NOMO-1 treated with DMSO at 0.1 percent for 48 hours (cell line): ENCODE measurements at regions not wholly inside any gene's neighbourhood (a gene's known extent, or its start where the extent isn't known, plus 50 kb on each side); places are given as distances from the start of the nearest gene placed in this dataset.
A peak's percentile ranks its signal among the peaks of the same experiment; 100 is the strongest.
"Not testable (repeated sequence)": the region's sequence is repeated elsewhere in the genome, so short reads cannot be mapped to it uniquely, and the experiment has no call there.

ENCODE experiments used
- DNase-seq: peaks from one replicate; lab custom pipeline; 2025; ENCODE audit not compliant: unreplicated experiment; lab: John Stamatoyannopoulos, UW

DNA sequence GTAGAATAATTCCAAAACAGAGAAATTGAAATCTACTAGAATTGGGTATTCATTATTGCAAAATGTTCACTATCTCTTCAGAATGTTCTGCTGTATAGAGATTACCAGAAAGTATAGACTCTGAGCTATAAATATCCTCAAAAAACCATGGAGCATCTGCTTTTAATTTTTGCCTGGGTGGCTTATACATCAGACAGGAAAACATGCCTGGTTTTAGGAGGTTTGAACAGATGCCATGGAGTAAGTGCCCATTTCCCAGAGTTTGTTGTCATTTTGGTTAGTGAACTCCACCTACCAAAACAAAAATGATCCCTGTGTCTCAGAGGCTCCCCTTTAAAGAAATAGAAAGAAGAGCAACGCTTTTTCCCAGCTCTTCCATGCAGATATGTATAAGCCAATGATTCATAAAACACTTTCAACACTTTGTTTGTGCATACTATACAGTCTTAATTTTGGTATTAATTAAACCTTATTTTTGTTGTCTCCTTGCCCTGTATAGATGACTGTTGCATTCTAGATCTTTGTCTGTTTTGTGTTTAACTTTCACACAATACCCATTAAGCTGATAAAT, 68.7 kb downstream of the MEPE start:
- no peak for DNase-seq

DNA sequence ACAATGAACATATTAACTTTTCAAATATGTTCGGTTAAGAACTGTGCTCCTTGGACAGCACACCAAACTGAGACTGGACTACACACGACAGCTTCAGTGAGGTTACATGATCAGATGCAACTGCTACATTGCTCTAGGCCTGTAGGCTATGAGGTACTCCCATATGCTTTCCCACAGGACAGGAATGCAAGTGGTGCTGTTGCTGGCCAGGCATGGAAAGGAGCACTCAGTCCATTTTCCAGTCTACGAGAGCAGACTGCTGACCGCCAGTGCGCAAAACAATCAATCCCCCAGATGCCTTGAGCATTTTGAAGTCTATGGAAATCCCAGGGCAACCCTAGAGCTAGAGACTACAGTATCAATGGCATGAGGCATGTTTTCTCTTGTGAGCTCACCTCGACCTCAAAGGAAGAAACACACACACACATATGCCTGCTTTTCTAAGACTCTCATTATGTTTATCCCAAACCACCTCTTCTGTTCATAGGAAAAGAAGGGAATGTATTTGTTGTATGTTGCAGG, 70.8 kb upstream of the SPP1 start:
- DNase-seq: no peak

DNA sequence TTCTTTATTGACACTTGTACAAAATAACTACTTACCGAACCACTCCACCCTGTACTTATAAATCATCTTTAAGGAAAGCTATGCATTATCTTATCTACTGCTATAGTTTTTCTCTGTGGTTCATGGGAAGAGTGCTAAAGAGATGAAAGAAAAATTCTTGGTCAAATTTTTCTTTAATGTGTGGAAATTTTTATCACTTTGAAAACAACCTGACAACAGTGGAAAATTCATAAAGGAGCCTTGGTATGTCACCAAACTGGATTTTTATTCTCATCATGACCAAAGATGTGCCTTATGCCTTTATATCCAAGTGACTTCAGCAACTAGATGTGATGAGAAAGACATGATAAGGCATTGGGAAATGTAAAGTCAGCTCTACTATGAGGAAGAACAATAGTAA, 67.2 kb upstream of the SPP1 start:
- no peak for DNase-seq

DNA sequence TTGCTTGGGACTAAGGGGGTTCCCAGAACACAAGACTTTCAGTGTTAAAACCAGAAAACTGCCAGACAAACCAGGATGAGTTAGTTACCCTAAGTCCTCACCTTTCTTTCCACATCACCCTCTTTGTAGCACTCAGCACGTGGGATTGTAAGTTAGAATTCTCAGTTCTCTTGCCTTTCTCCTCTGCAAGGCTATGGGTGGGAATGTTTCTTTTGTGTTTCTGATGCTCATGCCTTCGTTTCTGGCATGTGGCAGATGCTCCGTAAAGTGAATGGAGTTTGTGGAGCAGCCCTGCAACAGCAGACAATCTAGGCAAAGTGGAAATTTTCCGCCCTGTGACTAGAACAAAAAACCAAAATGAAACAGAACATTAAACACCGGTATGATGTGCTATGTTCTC, 64.7 kb upstream of the SPP1 start:
- DNase-seq: peak; percentile 26

DNA sequence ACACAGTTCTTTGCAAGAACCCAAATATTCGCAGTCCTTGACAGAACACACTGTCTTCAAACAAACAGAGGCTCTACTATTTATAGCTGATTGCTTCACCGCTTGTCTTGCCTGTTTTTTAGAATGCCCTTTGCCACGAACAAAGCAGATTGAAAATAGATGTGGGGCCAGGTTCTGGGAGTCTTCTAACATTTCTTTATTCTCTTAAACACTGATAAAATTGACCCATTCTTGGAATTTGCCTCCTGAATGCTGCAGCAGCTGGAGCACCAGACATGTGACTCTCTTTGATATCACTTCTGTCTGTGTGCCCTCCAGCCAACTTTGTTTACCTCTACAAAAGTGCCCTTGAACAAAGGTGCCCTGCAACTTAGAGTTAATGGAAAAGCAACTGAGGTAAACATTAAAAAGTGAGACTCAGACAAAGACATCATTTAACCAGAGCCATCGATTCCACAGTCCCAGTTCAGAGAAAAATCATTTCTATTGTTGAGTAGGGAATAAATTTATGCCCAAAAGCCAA, 64.2 kb upstream of the SPP1 start:
- DNase-seq: peak; percentile 26

DNA sequence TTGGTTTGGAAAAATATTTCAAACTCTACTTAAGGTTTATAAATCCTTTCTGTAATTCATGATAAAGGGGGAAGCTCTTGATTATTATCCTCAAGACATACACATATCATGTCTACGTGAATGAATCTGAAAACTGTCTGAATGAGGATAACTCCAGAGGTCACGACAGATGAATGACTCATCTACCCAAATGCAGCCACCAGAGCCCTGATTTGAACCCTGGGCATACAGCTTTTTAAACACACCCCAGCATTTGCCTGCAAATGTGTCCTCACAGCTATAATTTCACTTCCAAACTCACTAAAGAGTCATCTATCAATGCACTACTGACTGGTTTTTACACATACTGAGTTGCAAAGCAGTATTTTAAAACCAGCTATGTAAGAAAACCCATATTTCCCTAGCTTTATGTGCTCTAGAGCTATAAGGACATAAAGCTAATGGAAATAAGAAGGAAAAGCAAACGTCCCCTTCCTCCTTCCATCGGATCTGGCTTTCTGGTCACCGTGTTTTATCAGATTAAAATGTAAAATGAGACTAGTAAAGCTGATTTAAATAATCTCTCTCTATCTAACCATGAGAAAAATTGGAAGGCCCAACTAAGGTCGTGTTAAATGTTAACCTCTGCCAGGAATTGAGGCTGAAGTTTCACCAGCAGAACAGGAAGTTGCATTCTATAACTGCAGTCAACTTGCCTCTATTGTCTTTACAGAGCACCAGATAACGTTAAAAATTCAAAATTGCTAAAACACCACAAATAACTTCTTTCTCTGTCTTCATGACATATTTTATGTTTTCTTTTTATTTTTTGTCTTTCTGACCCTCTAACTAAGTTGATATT, 63.1 kb upstream of the SPP1 start:
- DNase-seq: peak; percentile 7

DNA sequence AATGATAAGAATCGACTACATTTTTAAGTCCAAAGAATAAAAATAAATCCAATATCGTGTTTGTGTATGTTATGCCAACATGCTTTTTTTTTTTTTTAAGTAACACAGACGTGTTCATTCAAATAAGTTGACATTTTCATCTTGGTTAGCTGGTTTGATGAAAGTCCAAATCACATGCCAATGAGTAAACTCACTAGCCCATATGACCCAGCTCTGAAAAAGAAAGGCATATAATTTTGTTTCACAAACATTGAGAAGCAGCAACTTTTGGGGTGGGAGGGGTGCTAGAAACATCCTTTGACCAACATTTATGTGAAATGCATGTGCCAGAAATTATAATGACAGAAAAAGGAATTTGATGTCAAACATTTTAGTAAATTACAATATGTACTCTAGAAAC, 61.6 kb upstream of the SPP1 start:
- DNase-seq: no peak

DNA sequence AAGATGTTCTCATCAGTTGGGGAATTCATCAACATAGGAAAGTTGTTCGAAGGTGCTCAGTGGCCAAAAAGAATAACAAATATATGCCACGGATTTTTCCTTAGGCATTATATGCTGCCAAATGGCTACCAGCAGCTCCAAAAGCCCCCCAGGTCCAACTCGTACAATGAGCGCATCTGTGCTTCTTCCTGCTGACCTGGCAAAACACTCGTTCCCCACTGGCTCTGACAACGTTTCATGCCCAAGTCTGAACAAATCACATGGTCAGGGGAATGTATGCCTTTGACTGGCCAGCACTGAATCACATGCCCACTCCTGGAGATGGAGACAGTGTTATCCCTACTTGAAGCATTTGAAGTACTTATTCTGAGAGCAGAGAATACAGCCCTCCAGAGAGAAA, 59.9 kb upstream of the SPP1 start:
- DNase-seq: no peak

DNA sequence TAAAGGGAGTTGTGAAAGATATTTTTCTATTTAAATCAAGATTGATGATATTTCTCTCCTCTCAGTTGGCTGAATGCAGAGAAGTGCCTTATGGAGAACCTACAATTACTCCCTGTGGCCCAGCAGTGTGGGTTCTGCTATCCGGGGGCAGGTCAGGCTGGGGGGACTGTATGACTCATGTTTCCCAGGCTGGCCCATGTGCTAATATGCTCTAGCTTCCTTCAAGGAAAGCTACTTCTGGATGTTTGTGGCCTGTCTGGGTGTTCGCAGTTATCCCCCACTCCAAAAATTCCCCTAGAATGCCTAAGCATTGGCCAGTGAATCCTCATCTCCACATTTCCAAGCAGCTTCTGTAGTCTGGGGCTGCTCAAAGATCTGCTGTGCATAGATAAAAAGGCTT, 58.9 kb upstream of the SPP1 start:
- DNase-seq: no peak

DNA sequence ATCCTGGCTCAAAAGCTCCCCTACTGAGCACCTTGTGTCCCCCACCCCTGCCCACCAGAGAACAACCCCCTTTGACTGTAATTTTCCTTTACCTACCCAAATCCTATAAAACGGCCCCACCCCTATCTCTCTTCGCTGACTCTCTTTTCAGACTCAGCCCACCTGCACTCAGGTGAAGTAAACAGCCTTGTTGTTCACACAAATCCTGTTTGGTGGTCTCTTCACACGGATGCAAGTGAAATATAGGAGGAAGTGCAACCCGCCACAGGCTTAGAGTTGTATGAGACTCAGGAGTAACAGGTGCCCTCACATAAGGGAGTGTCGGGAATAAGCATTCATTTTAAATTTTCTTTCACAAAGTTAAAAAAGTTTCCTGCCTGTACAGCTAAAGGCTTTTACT, 57.6 kb upstream of the SPP1 start:
- not testable (repeated sequence) for DNase-seq

DNA sequence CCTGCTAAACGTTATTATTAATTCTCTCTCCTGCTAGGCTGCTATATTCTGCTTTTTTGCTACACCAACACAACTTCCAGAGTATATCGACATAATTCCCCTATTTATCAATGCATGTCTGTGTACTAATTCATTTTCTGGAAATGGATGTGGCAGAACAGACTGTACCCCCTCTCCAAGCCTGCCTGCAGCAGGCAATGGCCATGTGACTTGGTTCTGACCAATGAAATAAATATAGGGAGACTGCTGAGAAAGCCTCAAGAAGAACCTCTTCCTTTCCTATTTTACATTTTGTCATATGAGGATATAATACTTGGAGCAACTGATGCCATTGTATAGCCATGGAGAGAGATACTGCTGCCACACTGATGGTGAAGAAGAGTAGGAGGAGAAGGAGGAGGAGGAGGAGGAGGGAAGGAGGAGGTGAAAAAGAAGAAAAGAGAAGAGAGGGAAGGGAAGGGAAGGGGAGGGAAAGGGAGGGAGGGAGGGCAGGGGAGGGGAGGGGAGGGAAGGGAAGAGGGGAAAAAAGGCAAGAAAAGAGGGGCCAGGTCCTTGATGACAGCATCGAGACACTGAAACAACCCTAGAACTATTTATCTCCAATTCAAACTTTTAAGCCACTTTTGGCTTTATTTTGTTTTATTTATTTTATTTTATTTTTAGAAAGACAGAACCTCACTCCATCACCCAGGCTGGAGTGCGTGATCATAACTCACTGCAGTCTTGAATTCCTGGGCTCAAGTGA, 57.0 kb upstream of the SPP1 start:
- DNase-seq: no peak

DNA sequence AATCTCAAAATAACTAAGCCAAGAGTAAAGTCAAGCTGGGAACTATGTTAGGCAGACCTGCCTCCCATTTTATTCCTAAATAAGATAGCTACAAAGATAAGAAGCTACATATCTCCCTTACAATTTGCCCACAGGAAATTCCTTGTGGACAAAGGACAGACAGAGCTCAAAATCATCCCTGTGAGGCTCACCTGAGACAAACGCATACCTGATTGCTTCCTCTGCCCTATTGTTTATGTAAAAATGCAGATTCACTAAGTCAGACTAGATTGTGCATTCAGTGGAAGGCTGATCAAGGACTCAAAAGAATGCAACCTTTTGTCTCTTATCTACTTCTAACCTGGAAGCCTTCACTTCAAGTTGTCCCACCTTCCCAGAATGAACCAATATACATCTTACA, 56.2 kb upstream of the SPP1 start:
- DNase-seq: not testable (repeated sequence)

DNA sequence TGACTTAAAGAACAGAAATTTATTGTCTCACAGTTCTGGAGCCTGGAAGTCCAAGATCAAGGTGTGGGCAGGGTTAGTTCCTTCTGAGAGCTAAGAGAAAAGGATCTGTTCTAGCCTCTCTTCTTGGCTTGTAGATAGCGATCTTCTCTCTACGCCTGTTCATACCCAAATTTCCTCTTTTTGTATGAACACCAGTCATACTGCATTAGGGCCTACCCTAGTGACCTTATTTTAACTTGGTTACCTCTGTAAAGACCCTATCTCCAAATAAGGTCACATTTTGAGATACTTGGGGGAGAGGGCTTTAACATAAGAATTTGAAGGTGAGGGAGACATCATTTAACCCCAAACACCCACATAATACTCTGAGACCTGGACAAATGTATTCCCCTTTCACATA, 55.6 kb upstream of the SPP1 start:
- peak; percentile 27 for DNase-seq

DNA sequence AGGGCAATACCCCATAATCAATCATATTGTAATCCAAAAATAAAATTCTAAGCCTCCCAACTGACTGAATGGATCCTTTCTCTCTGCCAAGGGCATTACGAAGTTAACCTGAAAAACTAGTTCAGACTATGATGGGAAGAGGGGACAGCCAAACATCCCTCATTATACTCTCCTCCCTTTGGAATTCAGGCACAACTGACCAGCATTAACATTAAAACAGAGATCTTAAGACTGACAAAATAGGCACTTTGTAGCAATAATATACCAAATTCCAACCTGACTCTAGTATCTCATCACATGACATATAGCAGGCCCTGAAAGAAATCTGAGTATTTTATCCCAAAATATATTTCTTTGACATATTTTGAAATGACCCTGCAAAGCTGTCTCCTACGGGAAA, 55.0 kb upstream of the SPP1 start:
- DNase-seq: no peak

DNA sequence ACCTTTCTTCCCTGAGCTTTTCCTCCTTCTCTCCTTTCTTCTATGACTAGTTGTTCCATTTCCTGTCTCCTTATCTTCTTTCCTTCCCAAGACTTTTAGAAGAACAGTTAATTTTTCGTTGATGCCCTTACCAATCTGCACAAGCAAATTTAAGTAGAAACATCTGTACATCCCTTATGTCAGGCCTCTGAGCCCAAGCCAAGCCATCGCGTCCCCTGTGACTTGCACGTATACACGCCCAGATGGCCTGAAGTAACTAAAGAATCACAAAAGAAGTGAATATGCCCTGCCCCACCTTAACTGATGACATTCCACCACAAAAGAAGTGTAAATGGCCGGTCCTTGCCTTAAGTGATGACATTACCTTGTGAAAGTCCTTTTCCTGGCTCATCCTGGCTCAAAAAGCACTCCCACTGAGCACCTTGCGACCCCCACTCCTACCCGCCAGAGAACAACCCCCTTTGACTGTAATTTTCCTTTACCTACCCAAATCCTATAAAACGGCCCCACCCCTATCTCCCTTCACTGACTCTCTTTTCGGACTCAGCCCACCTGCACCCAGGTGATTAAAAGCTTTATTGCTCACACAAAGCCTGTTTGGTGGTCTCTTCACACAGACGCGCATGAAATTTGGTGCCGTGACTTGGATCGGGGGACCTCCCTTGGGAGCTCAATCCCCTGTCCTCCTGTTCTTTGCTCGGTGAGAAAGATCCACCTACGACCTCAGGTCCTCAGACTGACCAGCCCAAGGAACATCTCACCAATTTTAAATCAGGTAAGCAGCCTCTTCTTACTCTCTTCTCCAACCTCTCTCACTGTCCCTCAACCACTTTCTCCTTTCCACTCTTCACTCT, 53.7 kb upstream of the SPP1 start:
- DNase-seq: not testable (repeated sequence)

DNA sequence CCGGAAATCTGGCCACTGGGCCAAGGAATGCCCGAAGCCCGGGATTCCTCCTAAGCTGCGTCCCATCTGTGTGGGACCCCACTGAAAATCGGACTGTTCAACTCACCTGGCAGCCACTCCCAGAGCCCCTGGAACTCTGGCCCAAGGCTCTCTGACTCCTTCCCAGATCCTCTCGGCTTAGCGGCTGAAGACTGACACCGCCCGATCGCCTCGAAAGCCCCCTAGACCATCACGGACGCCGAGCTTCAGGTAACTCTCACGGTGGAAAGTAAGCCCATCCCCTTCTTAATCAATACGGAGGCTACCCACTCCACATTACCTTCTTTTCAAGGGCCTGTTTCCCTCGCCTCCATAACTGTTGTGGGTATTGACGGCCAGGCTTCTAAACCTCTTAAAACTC, 51.4 kb upstream of the SPP1 start:
- DNase-seq: not testable (repeated sequence)
